Prostate gland (tissue), 2 donors: ENCODE measurements at regions not wholly inside any gene's neighbourhood (a gene's known extent, or its start where the extent isn't known, plus 50 kb on each side); places are given as distances from the start of the nearest gene placed in this dataset.

Experiments
- DNase-seq: peaks from one replicate; pipeline ENCODE4 v3.0.0-alpha.2; 2019; ENCODE audit warnings: low spot score
- H3K27ac ChIP-seq, 2 donors: fragments of 200-600 bp; sonication (generic); 2 replicates each; pipeline ENCODE4 v1.5.1; 2017 to 2019
- H3K27me3 ChIP-seq: fragments of 200-600 bp; sonication (generic); replicated peaks from 2 replicates; pipeline ENCODE4 v1.5.1; 2019; ENCODE audit not compliant: insufficient read depth
- H3K36me3 ChIP-seq, 2 donors: fragments of 200-600 bp; sonication (generic); 1 replicate in 1 of 2; 2 replicates in 1 of 2; pipeline versions ENCODE4 v1.5.1 to v1.8.1; 2017 to 2019
- H3K4me1 ChIP-seq: fragments of 200-600 bp; sonication (generic); replicated peaks from 2 replicates; pipeline ENCODE4 v1.5.1; 2019
- H3K4me3 ChIP-seq, 2 donors: fragments of 200-600 bp; sonication (generic); 2 replicates each; pipeline ENCODE4 v1.5.1; 2017 to 2019
- H3K9me3 ChIP-seq: fragments of 200-600 bp; sonication (generic); 2 replicates; pipeline ENCODE4 v1.5.1; 2017
- CTCF ChIP-seq, 4 experiments: fragments of 200-600 bp in 2 of 4; fragments of 450-650 bp in 2 of 4; sonication (generic) in 2 of 4; IDR thresholded peaks; 1 replicate in 3 of 4; 2 replicates in 1 of 4; pipeline ENCODE4 v1.5.1; 2016 to 2019; ENCODE audit warnings: antibody characterized with exemption in 4 of 4, mild to moderate bottlenecking in 2 of 4, moderate library complexity in 2 of 4
- POLR2A ChIP-seq: fragments of 450-650 bp; IDR thresholded peaks from one replicate; pipeline ENCODE4 v1.6.1; 2016; ENCODE audit warnings: antibody characterized with exemption, mild to moderate bottlenecking
- POLR2AphosphoS5 ChIP-seq: sonication (generic); formaldehyde crosslinking; IDR thresholded peaks from one replicate; pipeline ENCODE4 v1.6.1; 2017; ENCODE audit warnings: antibody characterized with exemption
- WGBS: methylation state at CpG from one replicate; pipeline ENCODE4 v1.1.5; 2018; 5-methylcytosine and 5-hydroxymethylcytosine counted together
- intact Hi-C: fragments of 100-400 bp; cut with DNase I; formaldehyde crosslinking; loops from one replicate; pipeline ENCODE4 v1.14.2; 2022

- TF ChIP-seq CTCF (IDR thresholded peaks at IDR 0.05) (no peak), POLR2AphosphoS5 (no peak), POLR2A (no peak)
- DNase-seq: no peak
- intact Hi-C loops: no loop called here
- Histone ChIP-seq H3K4me3 (no peak overlapping the region), H3K9me3 (no peaks in the 10 kb centered on the region), H3K27ac (no peak overlapping the region), H3K36me3 (no peaks in the 10 kb centered on the region), H3K4me1 (no peaks in the 10 kb centered on the region), H3K27me3 (no peaks in the 10 kb centered on the region)
- WGBS: 67% methylated on average over 9 of the region's 9 CpGs
Observed at GRCh38 chr21:32190493-32191144, 88.2 kb downstream of the MIS18A start.

- Histone ChIP-seq H3K9me3 (no peaks in the 10 kb centered on the region), H3K4me1 (no peaks in the 10 kb centered on the region), H3K4me3 (no peak overlapping the region), H3K27me3 (no peaks in the 10 kb centered on the region), H3K36me3 (no peaks in the 10 kb centered on the region), H3K27ac (no peak overlapping the region)
- TF ChIP-seq POLR2AphosphoS5 (no peak), POLR2A (no peak), CTCF (IDR thresholded peaks at IDR 0.05) (no peak)
- WGBS: 87% methylated on average over 5 of the region's 5 CpGs
- no peak for DNase-seq
- intact Hi-C loops: no loop called here
Observed at GRCh38 chr21:32189688-32190483, 89.0 kb downstream of the MIS18A start.

- Histone ChIP-seq H3K9me3 (no peaks in the 10 kb centered on the region), H3K4me1 (no peaks in the 10 kb centered on the region), H3K27ac (no peak overlapping the region), H3K27me3 (no peaks in the 10 kb centered on the region), H3K36me3 (no peaks in the 10 kb centered on the region), H3K4me3 (no peak overlapping the region)
- WGBS: 46% methylated on average over 8 of the region's 8 CpGs
- TF ChIP-seq CTCF (IDR thresholded peaks at IDR 0.05) (no peak), POLR2AphosphoS5 (no peak), POLR2A (no peak)
- intact Hi-C loops: no loop called here
- DNase-seq: no peak
Observed at GRCh38 chr21:32186804-32187203, 92.0 kb downstream of the MIS18A start.

- Histone ChIP-seq H3K27ac (no peak overlapping the region), H3K4me1 (no peaks in the 10 kb centered on the region), H3K36me3 (no peaks in the 10 kb centered on the region), H3K27me3 (no peaks in the 10 kb centered on the region), H3K4me3 (no peak overlapping the region), H3K9me3 (no peaks in the 10 kb centered on the region)
- DNase-seq: no peak
- TF ChIP-seq POLR2AphosphoS5 (no peak), CTCF (IDR thresholded peaks at IDR 0.05) (no peak), POLR2A (no peak)
- WGBS: 92% methylated on average over 5 of the region's 5 CpGs
- intact Hi-C loops: no loop called here
Observed at GRCh38 chr21:32185726-32186125, 93.1 kb downstream of the MIS18A start.

- Histone ChIP-seq H3K4me1 (no peaks in the 10 kb centered on the region), H3K27me3 (no peaks in the 10 kb centered on the region), H3K9me3 (no peaks in the 10 kb centered on the region), H3K4me3 (no peak overlapping the region), H3K36me3 (no peaks in the 10 kb centered on the region), H3K27ac (no peak overlapping the region)
- intact Hi-C loops: no loop called here
- no peak for DNase-seq
- no peak for TF ChIP-seq CTCF (IDR thresholded peaks at IDR 0.05)
- TF ChIP-seq POLR2AphosphoS5: no peak
- TF ChIP-seq POLR2A: no peak
- WGBS: 87% methylated on average over 2 of the region's 2 CpGs
Observed at GRCh38 chr21:32185103-32185502, 93.7 kb downstream of the MIS18A start.
